NCI-H2107 treated with DMSO at 0.1 percent for 48 hours (cell line): ENCODE measurements at regions not wholly inside any gene's neighbourhood (a gene's known extent, or its start where the extent isn't known, plus 50 kb on each side); places are given as distances from the start of the nearest gene placed in this dataset.
"Not testable (repeated sequence)": the region's sequence is repeated elsewhere in the genome, so short reads cannot be mapped to it uniquely, and the experiment has no call there.

ENCODE experiments used
- DNase-seq: peaks from one replicate; lab custom pipeline; 2025; ENCODE audit not compliant: unreplicated experiment; lab: John Stamatoyannopoulos, UW

DNA sequence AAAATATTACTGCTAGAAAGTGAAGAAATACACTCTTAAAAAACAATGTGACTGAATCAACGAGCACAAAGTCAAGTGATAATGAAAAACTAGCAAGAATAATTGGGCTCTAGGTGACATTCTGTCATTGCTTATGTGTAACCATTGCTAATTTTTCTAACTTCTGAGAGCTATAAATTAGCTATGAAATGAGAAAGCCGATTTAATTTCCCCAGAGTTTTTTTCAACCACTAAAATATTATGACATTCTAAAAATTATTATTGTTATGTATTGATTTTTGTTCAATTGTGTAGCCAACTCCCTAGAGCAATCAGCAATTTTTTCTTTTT lies 458.6 kb upstream of the ATXN8OS start:
- DNase-seq, result no peak

DNA sequence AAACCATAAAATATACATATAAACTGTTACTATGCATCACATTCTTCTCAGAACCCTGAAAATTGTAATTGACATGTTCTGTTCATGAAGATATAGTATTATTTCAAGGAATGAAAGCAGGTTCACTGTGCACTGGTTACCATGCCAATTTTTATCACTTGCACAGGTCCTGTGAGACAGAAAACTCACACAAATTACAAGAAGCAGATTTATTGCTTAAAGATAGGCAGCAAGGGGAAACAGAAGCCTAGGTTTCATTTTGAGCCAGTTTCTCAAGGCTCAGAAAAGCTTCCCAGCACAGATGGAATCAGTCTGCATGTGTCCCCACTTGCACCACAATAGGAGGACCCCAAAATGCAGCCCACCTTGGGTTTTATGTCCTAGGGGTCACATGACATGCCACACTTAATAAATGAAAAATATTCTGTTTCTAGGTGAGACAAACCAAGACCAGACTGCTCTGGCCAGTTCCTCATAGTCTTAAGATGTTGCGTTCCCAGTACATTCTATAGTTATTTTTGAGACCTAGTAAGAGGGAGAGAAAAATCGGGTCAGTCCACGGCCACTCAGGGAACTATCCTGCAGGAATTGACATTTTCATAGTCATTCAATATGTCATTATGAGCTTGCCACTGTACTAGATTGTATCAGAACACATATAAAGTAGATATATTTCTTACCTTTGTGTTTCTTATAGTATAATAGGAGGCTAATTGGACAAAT lies 459.1 kb upstream of the ATXN8OS start:
- DNase-seq, result no peak

DNA sequence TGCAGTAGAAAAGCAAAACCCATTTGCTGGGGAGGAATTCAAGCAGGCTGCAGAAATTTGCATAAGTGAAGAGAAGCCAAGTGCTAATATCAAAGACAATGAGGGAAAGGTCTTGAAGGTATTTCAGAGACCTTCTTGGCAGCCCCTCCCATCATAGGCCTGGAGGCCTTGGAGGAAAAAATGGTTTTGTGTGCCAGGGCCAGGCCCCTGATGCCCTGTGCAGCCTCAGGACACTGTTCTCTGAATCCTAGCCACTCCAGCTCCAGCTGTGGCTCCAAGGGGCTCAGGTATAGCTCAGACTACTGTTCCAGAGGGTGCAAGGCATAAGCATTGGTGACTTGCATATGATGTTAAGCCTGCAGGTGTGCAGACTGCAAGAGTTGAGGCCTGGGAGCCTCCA lies 463.2 kb upstream of the ATXN8OS start:
- DNase-seq, result no peak

DNA sequence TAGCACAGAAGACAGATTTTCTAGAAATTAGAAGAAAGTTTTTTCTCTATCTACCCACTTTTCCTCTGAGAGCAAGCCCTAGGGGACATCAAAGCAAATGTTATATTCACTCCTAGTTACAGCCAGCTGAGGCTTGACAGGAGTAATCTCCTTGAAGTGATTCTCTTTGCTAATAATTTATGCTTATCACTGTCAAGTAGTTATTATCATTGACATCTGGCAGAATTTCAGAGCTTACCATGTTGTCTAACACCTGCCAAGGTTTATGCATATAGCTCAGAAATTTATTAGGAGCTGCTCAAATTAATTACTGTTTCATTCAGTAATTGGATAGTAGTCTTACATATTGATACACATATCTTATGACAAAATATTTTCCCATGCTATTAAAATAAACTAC lies 465.9 kb upstream of the ATXN8OS start:
- no peak for DNase-seq

DNA sequence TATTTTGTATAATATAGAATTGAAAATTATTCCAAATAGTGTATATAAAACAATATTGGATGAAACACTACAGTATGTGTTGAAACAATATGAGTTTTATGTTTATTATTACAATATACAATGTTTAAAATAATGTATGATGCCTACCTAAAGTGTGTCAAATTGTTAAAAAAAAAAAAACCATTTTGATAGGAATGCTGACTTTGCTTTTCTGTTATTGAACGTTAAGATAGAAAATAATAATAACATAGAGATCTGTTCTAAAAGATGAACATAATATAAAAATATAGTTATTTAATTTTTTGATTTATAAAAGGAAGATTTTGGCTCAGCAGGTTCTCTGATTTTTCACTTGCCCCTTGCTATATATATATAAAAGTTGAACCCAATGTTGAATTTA lies 474.6 kb upstream of the ATXN8OS start:
- no peak for DNase-seq

DNA sequence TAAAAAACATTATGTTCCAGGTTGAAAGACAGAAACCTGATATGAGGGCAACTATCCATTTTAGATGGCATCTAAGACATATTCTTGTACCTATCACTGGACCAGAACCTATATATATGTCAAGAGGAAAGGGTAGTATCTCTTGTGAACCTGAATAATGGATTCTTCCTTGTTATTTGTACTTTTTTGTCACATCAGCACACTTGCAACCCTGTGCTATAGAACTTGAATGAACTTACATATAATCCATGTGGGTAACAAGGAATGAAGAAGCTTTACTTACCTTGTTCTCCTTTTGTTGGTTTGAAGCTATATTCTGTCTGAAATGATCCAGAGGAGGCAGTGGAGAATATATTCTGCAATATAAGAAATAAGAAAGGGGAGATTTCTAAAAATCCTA lies 483.7 kb upstream of the ATXN8OS start:
- no peak for DNase-seq

DNA sequence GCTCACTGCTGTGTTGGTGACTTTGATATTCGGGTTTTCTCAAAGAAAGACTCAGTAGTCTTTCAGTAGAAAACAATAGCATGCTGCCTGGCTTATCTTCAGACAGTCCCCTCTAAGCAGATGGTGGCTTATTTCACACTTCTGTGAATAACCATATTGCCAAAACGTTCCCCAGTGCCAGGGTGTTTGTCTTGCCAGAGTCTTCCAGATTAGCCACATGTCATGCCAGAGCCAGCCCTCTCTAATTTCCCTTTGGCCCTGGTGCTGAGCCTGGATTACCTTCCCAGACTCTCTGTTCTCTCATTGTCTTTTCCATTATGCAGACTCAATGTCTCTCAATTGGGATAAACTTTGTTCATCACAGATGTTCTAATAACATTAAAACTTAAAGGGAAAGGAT lies 488.0 kb upstream of the ATXN8OS start:
- DNase-seq, result no peak

DNA sequence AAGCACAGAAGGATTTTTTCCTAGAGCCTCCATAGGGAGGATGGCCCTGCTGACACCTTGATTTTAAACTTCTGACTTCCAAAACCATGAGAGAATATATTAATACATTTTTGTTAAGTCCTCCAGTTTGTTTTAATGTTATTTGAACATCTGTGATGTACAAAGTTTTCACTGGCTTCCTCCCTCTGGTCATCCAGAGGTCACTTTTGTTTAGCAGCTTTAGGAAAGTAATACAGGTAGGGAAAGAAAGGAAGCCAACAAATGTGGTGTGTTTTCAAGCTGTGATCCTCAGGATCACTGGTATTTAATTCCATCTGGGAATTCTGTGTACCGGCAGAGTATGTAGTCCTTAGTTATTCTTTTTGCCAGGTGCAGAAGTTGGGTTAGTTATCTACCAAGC lies 488.8 kb upstream of the ATXN8OS start:
- no peak for DNase-seq

DNA sequence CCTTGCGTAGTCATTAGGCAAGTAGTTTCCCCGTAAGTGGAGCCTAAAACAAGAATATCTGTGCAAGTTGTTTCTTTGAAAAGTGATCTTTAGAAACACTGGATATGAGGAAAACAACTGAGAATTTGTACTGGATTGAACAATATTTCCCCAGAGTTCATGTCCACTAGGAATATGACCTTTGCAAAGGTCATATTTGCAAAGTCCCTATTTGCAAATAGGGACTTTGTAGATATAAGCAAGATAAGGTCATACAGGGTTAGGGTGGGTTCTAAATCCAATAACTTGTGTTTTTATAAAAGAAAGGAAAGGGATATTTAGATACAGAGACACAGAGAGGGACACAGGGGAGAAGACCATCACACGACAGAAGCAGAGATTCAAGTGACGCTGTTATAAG lies 489.2 kb upstream of the ATXN8OS start:
- no peak for DNase-seq

DNA sequence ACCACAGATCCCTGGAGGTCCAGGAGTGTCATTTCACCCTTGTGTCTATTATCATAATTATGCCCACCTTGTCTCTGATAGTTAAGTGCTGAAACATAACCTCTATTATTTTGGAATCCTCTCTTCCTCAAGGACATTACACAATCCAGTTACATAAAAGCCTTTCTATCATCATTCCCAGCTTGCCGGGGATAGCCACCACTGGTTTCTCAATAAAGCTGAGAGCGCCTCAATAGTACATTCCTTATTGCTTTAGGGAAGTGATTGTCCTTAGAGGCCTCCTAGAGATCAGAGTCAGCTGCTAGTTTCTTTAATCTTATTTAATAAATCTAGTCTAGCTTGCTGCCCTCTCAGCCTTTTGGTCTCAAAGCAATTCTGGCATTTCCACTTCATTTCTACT lies 490.0 kb upstream of the ATXN8OS start:
- DNase-seq, result no peak

DNA sequence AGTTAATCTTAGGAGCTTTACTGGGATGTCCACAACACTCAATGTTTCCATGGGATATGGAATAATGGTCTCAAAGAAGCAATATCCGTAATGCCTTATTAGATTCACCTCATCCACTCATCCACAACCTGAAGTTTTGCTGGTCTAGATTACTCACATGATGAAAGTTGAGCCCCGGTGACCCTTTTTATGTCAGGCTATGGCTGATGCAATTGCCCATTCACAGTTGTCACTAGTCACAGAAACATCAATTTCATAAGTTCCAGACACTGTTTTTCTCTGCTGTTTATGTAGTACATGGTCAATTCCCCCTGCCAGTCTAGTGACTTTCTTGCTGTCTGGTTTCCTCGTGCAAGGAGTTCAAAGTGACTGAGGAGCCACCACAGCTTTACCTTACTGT lies 491.2 kb upstream of the ATXN8OS start:
- DNase-seq, result no peak

DNA sequence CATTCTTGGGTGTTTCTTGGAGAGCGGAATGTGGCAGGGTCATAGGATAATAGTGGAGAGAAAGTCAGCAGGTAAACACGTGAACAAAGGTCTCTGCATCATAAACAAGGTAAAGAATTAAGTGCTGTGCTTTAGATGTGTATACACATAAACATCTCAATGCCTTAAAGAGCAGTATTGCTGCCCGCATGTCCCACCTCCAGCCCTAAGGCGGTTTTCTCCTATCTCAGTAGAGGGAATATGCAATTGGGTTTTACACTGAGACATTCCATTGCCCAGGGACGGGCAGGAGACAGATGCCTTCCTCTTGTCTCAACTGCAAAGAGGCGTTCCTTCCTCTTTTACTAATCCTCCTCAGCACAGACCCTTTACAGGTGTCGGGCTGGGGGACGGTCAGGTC lies 492.6 kb upstream of the ATXN8OS start:
- DNase-seq, result not testable (repeated sequence)

DNA sequence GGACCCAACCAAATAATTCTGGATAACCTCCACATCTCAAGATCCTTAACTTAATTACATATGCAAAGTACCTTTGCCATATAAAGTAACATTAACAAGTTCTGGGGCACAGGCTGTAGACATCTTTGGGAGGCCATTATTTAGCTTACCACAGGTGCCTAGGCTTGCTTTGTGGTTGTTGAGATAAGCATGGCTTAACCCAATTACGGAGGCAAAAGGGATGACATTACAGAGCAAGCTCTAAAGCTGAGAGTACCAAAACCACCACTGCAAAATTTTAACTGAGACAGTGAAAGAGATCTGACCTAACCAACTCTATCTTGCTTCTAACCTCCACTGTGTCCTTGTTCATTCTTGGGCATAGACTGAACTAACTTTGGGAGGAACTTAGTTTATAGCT lies 502.9 kb upstream of the ATXN8OS start:
- DNase-seq, result no peak

DNA sequence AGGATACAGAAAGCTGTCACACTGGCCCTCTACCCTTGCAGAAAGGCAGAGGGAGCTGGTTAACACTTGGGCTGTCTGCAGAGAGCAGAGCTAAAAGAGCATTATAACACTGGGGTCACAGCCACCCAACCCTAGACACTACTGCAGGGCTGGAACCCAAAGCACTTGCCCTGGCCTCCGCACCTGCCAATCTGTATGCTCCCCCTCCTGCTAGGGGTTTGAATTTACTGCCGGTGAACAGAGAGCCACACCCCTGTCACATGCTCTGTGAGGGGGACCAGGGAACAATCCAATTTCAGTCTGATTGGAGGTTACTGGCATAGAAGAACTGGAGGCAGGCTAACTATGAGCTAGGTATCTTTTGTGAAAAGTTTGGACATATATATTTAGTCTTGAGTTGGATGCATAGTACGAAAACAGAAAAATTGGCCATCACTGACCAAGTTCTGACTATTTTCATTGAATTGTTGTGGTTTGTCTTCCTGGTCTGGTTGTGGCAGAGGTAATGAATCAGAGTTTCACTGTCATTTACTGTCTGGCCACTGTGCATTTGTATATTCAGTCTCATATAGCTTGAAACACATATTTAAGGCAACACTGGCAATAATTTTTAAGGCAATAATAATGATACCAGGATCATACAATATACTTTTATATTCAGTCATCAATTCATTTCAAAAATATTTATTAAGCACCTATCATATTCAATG lies 504.3 kb upstream of the ATXN8OS start:
- no peak for DNase-seq

DNA sequence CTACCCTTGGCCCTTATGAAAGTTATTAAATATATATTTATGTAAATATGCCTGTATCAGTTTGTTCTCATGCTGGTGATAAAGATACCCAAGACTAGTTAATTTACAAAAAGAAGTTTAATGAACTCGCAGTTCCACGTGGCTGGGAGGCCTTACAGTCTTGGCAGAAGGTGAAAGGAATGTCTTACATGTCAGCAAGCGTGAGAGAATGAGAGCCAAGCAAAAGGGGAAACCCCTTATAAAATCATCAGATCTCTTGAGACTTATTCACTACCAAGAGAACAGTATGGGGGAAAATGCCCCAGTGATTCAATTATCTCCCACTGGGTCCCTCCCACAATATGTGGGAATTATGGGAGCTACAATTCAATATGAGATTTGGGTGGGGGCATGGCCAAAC lies 506.0 kb upstream of the ATXN8OS start:
- DNase-seq, result no peak

DNA sequence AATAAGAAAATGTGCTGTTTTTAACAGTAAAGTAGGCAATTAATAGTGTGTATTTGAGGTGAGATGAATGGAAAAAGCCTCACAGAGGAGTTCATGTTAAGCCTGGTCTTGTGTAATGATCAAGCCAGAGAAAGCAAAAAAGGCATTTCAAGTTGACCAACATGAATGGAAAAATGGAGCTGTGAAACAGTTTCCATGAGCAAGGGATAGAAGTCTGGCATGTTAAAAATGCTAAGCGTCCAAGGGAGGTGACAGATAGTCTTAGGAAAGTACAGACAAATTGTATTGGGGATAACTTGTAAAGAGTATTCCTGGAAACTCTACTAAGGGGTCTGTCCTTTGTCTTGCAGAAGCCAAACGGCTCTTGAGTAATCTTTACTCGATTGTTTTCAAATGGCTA lies 506.8 kb upstream of the ATXN8OS start:
- no peak for DNase-seq

DNA sequence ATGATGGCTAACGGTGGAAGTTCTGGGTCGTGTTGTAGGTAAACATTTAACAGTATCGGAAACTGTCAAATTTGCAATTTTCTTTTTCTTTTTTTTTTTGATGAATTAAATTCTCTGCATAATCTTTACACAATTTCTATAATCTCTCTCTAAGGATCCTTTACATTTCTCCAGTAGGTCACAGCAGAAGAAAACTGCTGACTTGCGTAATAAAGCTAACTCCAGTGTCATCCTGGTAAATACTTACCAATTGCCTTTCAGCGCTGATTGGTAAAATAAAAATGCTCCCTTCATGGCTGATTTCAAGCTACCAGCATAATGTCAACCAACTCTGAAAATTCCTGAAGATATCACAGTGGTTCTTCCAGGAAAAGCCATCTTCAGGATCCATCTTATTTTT lies 510.5 kb upstream of the ATXN8OS start:
- no peak for DNase-seq

DNA sequence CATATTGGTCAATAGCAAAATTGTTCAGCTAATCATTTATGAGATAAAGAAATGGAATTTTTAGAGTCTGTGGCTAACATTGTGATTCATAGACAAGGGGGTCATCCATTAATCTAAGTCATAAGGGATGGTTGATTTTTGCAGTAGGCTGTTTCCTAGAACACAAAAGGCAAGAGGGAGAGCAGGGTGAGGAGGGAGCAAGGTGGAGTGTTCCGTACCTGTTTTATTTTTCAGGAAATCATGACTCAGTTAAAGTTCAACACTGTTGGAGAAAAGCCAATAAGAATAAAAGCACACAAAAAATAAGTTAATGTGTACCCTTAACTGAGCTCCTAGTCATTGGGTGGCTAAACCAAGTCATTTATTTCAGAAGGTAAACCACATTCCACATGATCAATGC lies 512.4 kb upstream of the ATXN8OS start:
- DNase-seq, result no peak

DNA sequence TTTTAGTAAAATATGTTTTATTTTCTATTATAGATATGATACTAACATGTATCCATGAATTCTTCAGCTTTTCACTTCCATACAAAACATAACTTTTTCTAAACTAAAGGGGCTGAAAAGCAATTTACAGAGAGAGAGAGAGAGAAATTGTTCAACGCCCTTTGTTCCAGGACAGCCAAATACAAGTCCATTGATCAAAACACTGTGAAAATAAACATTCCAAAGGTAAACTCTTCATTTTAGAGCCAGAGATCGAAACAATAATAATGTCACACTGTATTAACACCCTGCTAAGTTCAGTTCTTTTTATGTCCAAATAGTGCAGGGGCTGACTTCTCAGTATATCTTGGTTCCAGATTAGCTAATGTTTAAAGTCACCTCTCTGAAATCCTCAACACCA lies 516.2 kb upstream of the ATXN8OS start:
- no peak for DNase-seq

DNA sequence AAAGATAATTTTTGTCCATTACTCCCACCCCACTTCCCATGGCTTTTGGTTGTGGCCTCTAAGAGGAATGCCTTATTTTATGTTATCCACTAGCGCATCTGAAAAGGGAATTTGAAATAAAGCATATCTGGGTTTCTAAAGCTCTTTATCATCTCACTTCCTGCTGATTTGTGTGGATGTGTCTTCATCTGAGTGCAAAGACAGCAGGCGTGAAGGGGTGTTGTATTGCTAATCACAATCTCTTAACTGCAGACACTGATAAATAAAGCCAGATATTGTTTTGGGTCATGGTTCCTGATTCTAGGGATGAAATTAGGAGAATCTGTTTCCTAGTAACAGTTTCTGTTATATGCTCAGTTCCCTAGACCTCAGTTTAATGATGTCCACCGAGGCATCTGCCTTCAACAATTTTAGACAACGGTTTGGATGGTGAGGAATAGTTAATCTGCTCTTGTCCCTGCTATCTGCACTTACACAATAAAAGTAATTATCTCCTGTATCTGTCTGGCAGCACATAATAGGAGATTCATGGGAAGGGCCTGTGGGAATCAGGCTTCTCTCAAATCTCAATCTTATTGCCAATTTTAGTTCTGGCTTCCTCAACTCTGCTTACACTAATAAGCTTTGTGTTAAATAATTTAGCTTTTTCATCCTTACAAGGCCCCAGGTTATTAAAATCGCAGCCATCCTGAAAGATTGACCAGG lies 517.9 kb upstream of the ATXN8OS start:
- DNase-seq, result no peak

DNA sequence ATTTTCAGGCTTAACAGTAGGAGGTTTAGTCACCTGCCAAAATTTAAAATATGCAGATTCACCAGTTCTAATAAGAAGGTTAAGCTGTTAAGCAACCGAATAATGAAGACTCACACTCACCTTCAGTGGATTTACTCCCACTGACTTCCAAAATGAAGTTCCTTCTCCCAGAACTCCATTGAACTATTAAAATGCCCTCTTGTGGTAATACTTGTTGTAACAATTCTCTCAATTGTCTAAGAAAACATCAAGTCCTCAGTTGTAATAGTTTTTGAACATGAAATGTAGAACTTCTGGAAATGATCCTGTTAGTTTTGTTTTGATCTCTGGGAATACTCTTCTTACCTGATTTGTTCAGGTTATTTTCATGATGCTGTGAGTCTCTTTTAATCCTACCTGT lies 522.0 kb upstream of the ATXN8OS start:
- DNase-seq, result no peak

DNA sequence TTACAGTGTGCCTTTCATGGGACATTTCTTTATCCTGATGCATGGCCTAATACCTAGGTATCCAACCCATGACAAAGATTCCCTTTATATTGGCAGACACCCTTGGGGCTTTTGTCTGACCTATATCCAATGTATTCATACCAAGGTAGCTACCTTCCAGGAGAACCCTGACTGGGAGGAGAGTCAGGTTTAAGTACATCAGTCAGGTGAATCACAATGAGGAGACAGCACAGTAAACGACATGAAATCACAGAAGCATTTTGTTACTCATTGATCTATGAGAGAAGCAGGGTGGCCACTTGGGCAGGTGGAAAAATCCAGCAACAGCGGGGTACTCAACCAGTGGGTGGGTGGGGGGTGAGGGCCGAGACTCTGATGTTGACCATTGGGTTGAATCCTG lies 527.4 kb upstream of the ATXN8OS start:
- DNase-seq, result no peak

DNA sequence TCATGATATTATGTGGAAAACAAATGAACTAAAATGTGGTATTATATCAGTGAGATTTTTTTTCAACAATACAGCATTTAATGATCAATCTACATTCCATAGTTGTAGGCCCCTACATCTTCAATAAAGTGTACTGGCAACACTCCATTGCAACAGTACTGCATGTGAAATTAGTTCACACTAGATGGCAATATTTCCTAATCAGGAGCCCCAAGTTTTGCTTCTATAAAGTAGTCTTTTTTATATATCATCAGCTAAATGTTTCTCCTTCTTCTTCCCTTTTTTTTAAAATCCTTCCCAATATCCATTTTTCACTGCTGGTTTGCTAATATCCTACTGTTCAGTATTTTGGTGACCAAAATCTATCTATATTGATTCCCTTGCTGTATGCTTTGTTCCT lies 528.3 kb upstream of the ATXN8OS start:
- DNase-seq, result peak; percentile 7
